ENCODE measurements at regions not wholly inside any gene's neighbourhood (a gene's known extent, or its start where the extent isn't known, plus 50 kb on each side); places are given as distances from the start of the nearest gene placed in this dataset.

GRCh38 chr4:120561648-120562047 lies 360.9 kb downstream of the PRDM5 start:
- no peaks in the 10 kb centered on the region for H3F3A ChIP-seq (ENCODE audit: low read depth)
- H4K20me1 ChIP-seq (ENCODE audit: insufficient read depth, low read length, poor library complexity, severe bottlenecking) = no peaks in the 10 kb centered on the region
- TF ChIP-seq CTCF (conservative IDR thresholded peaks at IDR 0.05; ENCODE audit: low read length) (no peak), EZH2phosphoT487 (IDR thresholded peaks at IDR 0.05; ENCODE audit: borderline replicate concordance) (no peak)
- H3K9ac ChIP-seq (ENCODE audit: low read depth, low read length, poor library complexity, severe bottlenecking) = no peak overlapping the region
- no peak overlapping the region for H2AFZ ChIP-seq (ENCODE audit: low read length)
- H3K36me3 ChIP-seq (ENCODE audit: insufficient read depth, low read length) = no peaks in the 10 kb centered on the region
- no peaks in the 10 kb centered on the region for H3K4me1 ChIP-seq (ENCODE audit: insufficient read depth, low read length, poor library complexity, severe bottlenecking)
- no peak overlapping the region for H3K4me3 ChIP-seq (ENCODE audit: low read length, poor library complexity, severe bottlenecking)
- no peaks in the 10 kb centered on the region for H3K9me2 ChIP-seq (replicated peaks; ENCODE audit: low read depth, low read length)
- no peaks in the 10 kb centered on the region for H3K9me3 ChIP-seq (ENCODE audit: insufficient read depth, low read depth, low read length)
- H3K79me2 ChIP-seq (ENCODE audit: insufficient read depth, low read length) = no peaks in the 10 kb centered on the region
- no peaks in the 10 kb centered on the region for H3K27me3 ChIP-seq (ENCODE audit: insufficient read depth, low read length, poor library complexity, severe bottlenecking)
- H3K4me2 ChIP-seq (ENCODE audit: low read depth, low read length, poor library complexity, severe bottlenecking) = no peak overlapping the region

GRCh38 chr4:120557372-120557771 lies 365.2 kb downstream of the PRDM5 start:
- H3K36me3 ChIP-seq (ENCODE audit: insufficient read depth, low read length) = no peaks in the 10 kb centered on the region
- no peak overlapping the region for H3K4me3 ChIP-seq (ENCODE audit: low read length, poor library complexity, severe bottlenecking)
- no peak overlapping the region for H3K4me2 ChIP-seq (ENCODE audit: low read depth, low read length, poor library complexity, severe bottlenecking)
- H4K20me1 ChIP-seq (ENCODE audit: insufficient read depth, low read length, poor library complexity, severe bottlenecking) = no peaks in the 10 kb centered on the region
- H3K27me3 ChIP-seq (ENCODE audit: insufficient read depth, low read length, poor library complexity, severe bottlenecking) = no peaks in the 10 kb centered on the region
- H3K9me3 ChIP-seq (ENCODE audit: insufficient read depth, low read depth, low read length) = no peaks in the 10 kb centered on the region
- no peaks in the 10 kb centered on the region for H3K4me1 ChIP-seq (ENCODE audit: insufficient read depth, low read length, poor library complexity, severe bottlenecking)
- no peaks in the 10 kb centered on the region for H3K9me2 ChIP-seq (replicated peaks; ENCODE audit: low read depth, low read length)
- H3K9ac ChIP-seq (ENCODE audit: low read depth, low read length, poor library complexity, severe bottlenecking) = no peak overlapping the region
- no peak overlapping the region for H2AFZ ChIP-seq (ENCODE audit: low read length)
- H3F3A ChIP-seq (ENCODE audit: low read depth) = no peaks in the 10 kb centered on the region
- TF ChIP-seq EZH2phosphoT487 (IDR thresholded peaks at IDR 0.05; ENCODE audit: borderline replicate concordance) = no peak
- TF ChIP-seq CTCF (conservative IDR thresholded peaks at IDR 0.05; ENCODE audit: low read length) = no peak
- no peaks in the 10 kb centered on the region for H3K79me2 ChIP-seq (ENCODE audit: insufficient read depth, low read length)

- no peak overlapping the region for H2AFZ ChIP-seq (ENCODE audit: low read length)
- H3F3A ChIP-seq (ENCODE audit: low read depth) = no peaks in the 10 kb centered on the region
- H3K4me1 ChIP-seq (ENCODE audit: insufficient read depth, low read length, poor library complexity, severe bottlenecking) = no peaks in the 10 kb centered on the region
- no peaks in the 10 kb centered on the region for H3K9me2 ChIP-seq (replicated peaks; ENCODE audit: low read depth, low read length)
- no peaks in the 10 kb centered on the region for H3K27me3 ChIP-seq (ENCODE audit: insufficient read depth, low read length, poor library complexity, severe bottlenecking)
- no peak overlapping the region for H3K4me3 ChIP-seq (ENCODE audit: low read length, poor library complexity, severe bottlenecking)
- no peak overlapping the region for H3K9ac ChIP-seq (ENCODE audit: low read depth, low read length, poor library complexity, severe bottlenecking)
- no peaks in the 10 kb centered on the region for H3K36me3 ChIP-seq (ENCODE audit: insufficient read depth, low read length)
- H3K79me2 ChIP-seq (ENCODE audit: insufficient read depth, low read length) = no peaks in the 10 kb centered on the region
- H3K4me2 ChIP-seq (ENCODE audit: low read depth, low read length, poor library complexity, severe bottlenecking) = no peak overlapping the region
- no peak for TF ChIP-seq CTCF (conservative IDR thresholded peaks at IDR 0.05; ENCODE audit: low read length)
- TF ChIP-seq EZH2phosphoT487 (IDR thresholded peaks at IDR 0.05; ENCODE audit: borderline replicate concordance) = no peak
- H3K9me3 ChIP-seq (ENCODE audit: insufficient read depth, low read depth, low read length) = no peaks in the 10 kb centered on the region
- no peaks in the 10 kb centered on the region for H4K20me1 ChIP-seq (ENCODE audit: insufficient read depth, low read length, poor library complexity, severe bottlenecking)
These were observed 367.5 kb downstream of the PRDM5 start for GRCh38 chr4:120555058-120555457.

All from Loucy (cell line).